CD14-positive monocyte (primary cell): ENCODE measurements at regions not wholly inside any gene's neighbourhood (a gene's known extent, or its start where the extent isn't known, plus 50 kb on each side); places are given as distances from the start of the nearest gene placed in this dataset.

Source experiments
- DNase-seq, 3 donors: peaks; one replicate each; pipeline ENCODE4 v3.0.0-alpha.2; 2011 to 2022
- H2AFZ ChIP-seq: 2 replicates; pipeline ENCODE4 v1.6.0; 2012; ENCODE audit warnings: mild to moderate bottlenecking, low read depth, low read length, inconsistent platforms; ENCODE audit not compliant: insufficient read depth, poor library complexity, severe bottlenecking
- H3K27ac ChIP-seq, 2 donors: 1 replicate in 1 of 2; 2 replicates in 1 of 2; pipeline ENCODE4 v1.5.1; 2012 to 2013; ENCODE audit warnings: low read length in 2 of 2, control low read depth in 1 of 2, inconsistent platforms in 1 of 2, low read depth in 1 of 2, mild to moderate bottlenecking in 1 of 2
- H3K27me3 ChIP-seq, 2 donors: one replicate each; pipeline versions ENCODE4 v1.6.0 to v1.6.1; 2011 to 2013; ENCODE audit warnings: low read length in 2 of 2; ENCODE audit not compliant: control insufficient read depth in 2 of 2, insufficient read depth in 2 of 2
- H3K36me3 ChIP-seq, 2 donors: replicated peaks in 1 of 2; 1 replicate in 1 of 2; 2 replicates in 1 of 2; pipeline versions ENCODE4 v1.5.1 to v1.6.1; 2012 to 2013; ENCODE audit warnings: low read length in 2 of 2, control low read depth in 1 of 2, inconsistent platforms in 1 of 2, mild to moderate bottlenecking in 1 of 2; ENCODE audit not compliant: insufficient read depth in 2 of 2, control insufficient read depth in 1 of 2
- H3K4me1 ChIP-seq, 2 donors: 1 replicate in 1 of 2; 2 replicates in 1 of 2; pipeline versions ENCODE4 v1.5.1 to v1.6.1; 2012 to 2013; ENCODE audit warnings: low read length in 2 of 2, control low read depth in 1 of 2, inconsistent platforms in 1 of 2, mild to moderate bottlenecking in 1 of 2, moderate library complexity in 1 of 2; ENCODE audit not compliant: insufficient read depth in 2 of 2, control insufficient read depth in 1 of 2
- H3K4me2 ChIP-seq: replicated peaks from 2 replicates; pipeline ENCODE3; 2012; ENCODE audit warnings: low read length, moderate library complexity, mild to moderate bottlenecking; ENCODE audit not compliant: poor library complexity, severe bottlenecking; ENCODE audit errors: extremely low read depth
- H3K4me3 ChIP-seq, 3 experiments: fragments of 200-600 bp in 1 of 3; sonication (generic) in 1 of 3; replicated peaks in 1 of 3; 1 replicate in 2 of 3; 2 replicates in 1 of 3; pipeline ENCODE4 v1.5.1; 2011 to 2013; ENCODE audit warnings: low read length in 3 of 3, mild to moderate bottlenecking in 3 of 3, control low read depth in 2 of 3, low read depth in 2 of 3, inconsistent platforms in 1 of 3, moderate library complexity in 1 of 3
- H3K79me2 ChIP-seq: 2 replicates; pipeline ENCODE4 v1.6.0; 2012; ENCODE audit warnings: mild to moderate bottlenecking, control low read depth, inconsistent platforms, low read length, moderate library complexity; ENCODE audit not compliant: insufficient read depth
- H3K9ac ChIP-seq: 2 replicates; pipeline ENCODE4 v1.6.0; 2017; ENCODE audit warnings: low read length, mild to moderate bottlenecking; ENCODE audit not compliant: insufficient read depth, poor library complexity, severe bottlenecking
- H3K9me3 ChIP-seq, 2 donors: replicated peaks in 1 of 2; 1 replicate in 1 of 2; 2 replicates in 1 of 2; pipeline versions ENCODE4 v1.5.1 to v1.6.1; 2012 to 2013; ENCODE audit warnings: low read length in 2 of 2, control low read depth in 1 of 2; ENCODE audit not compliant: control insufficient read depth in 1 of 2, insufficient read depth in 1 of 2
- H4K20me1 ChIP-seq: 2 replicates; pipeline ENCODE4 v1.6.0; 2012; ENCODE audit warnings: mild to moderate bottlenecking, low read length, control low read depth, moderate library complexity; ENCODE audit not compliant: insufficient read depth
- H3K27ac Mint-ChIP-seq, 7 donors: one replicate each; pipeline ENCODE4 v1.8.0; 2020; ENCODE audit warnings: mild to moderate bottlenecking in 7 of 7, mixed read lengths in 7 of 7, moderate library complexity in 6 of 7, inconsistent platforms in 2 of 7
- H3K27me3 Mint-ChIP-seq, 3 donors: one replicate each; pipeline ENCODE4 v1.8.0; 2021 to 2022; ENCODE audit warnings: low read depth in 3 of 3, mild to moderate bottlenecking in 3 of 3, mixed read lengths in 3 of 3, moderate library complexity in 3 of 3, inconsistent platforms in 1 of 3
- H3K36me3 Mint-ChIP-seq, 2 donors: one replicate each; pipeline ENCODE4 v1.8.0; 2020; ENCODE audit warnings: mixed read lengths in 2 of 2, inconsistent platforms in 1 of 2, mild to moderate bottlenecking in 1 of 2
- H3K4me1 Mint-ChIP-seq: one replicate; pipeline ENCODE4 v1.8.0; 2020; ENCODE audit warnings: mild to moderate bottlenecking, mixed read lengths
- H3K4me3 Mint-ChIP-seq, 2 donors: one replicate each; pipeline ENCODE4 v1.8.0; 2020; ENCODE audit warnings: mild to moderate bottlenecking in 2 of 2, mixed read lengths in 2 of 2, moderate library complexity in 1 of 2
- H3K9me3 Mint-ChIP-seq, 7 donors: one replicate each; pipeline ENCODE4 v1.8.0; 2020 to 2022; ENCODE audit warnings: mixed read lengths in 7 of 7, mild to moderate bottlenecking in 6 of 7, moderate library complexity in 6 of 7, inconsistent platforms in 2 of 7
- WGBS: methylation state at CpG from one replicate; pipeline ENCODE4 v1.1.5; 2013; ENCODE audit warnings: missing lambda C conversion rate; ENCODE audit not compliant: insufficient coverage; 5-methylcytosine and 5-hydroxymethylcytosine counted together
- intact Hi-C, 2 donors: fragments of 100-400 bp; cut with micrococcal nuclease; formaldehyde crosslinking; loops; one replicate each; pipeline versions ENCODE4 v1.15.0 to v1.15.1; 2023
- TF ChIP-seq, protein P1 (sequence below): fragments of 200-600 bp; IDR thresholded peaks from one replicate; pipeline ENCODE4 v1.8.0; 2022; ENCODE audit warnings: antibody characterized with exemption, mild to moderate bottlenecking

DNA sequence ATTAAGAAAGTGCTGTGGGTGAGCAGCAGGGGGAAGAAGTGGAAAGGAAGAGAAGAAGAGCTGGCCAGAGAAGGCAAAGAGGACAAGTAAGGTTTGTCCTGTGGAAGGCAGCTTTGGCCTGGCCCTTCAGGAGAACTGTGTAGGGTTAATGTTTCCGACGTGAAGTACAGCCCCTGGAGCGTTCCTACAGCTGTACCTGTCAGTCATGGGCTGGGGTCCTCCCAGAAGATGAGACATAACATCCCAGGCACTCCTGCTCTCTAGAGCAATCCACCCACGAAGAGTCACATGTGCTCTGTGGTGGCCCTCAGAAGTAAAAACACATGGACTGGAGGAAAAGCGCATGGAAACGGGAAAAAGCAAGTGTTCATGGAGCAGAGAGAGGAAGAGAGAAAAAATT, 237.4 kb downstream of the CAAP1 start:
- 100% methylated on average over 1 of the region's 6 CpGs for WGBS
- H3K79me2 ChIP-seq, result no peaks in the 10 kb centered on the region
- H3K4me1 Mint-ChIP-seq, result no peaks in the 10 kb centered on the region
- no peak overlapping the region for H3K27ac ChIP-seq
- no peak overlapping the region for H3K9ac ChIP-seq
- TF ChIP-seq, protein P1, sequence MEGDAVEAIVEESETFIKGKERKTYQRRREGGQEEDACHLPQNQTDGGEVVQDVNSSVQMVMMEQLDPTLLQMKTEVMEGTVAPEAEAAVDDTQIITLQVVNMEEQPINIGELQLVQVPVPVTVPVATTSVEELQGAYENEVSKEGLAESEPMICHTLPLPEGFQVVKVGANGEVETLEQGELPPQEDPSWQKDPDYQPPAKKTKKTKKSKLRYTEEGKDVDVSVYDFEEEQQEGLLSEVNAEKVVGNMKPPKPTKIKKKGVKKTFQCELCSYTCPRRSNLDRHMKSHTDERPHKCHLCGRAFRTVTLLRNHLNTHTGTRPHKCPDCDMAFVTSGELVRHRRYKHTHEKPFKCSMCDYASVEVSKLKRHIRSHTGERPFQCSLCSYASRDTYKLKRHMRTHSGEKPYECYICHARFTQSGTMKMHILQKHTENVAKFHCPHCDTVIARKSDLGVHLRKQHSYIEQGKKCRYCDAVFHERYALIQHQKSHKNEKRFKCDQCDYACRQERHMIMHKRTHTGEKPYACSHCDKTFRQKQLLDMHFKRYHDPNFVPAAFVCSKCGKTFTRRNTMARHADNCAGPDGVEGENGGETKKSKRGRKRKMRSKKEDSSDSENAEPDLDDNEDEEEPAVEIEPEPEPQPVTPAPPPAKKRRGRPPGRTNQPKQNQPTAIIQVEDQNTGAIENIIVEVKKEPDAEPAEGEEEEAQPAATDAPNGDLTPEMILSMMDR, result no peak
- H3K4me2 ChIP-seq, result no peak overlapping the region
- no peaks in the 10 kb centered on the region for H3K27me3 ChIP-seq
- no peak overlapping the region for H3K4me3 Mint-ChIP-seq
- intact Hi-C loops, result no loop called here
- no peaks in the 10 kb centered on the region for H3K9me3 ChIP-seq
- no peak overlapping the region for H3K27ac Mint-ChIP-seq
- no peak for DNase-seq
- peaks cover 0 to 3% (median 0%) of the 10 kb centered on the region in 7 donors for H3K9me3 Mint-ChIP-seq
- peaks cover 0 to 5% (median 2%) of the 10 kb centered on the region in 3 donors for H3K27me3 Mint-ChIP-seq
- no peaks in the 10 kb centered on the region for H3K36me3 Mint-ChIP-seq
- H4K20me1 ChIP-seq, result no peaks in the 10 kb centered on the region
- no peak overlapping the region for H3K4me3 ChIP-seq
- no peaks in the 10 kb centered on the region for H3K36me3 ChIP-seq
- H3K4me1 ChIP-seq, result no peaks in the 10 kb centered on the region
- no peak overlapping the region for H2AFZ ChIP-seq

DNA sequence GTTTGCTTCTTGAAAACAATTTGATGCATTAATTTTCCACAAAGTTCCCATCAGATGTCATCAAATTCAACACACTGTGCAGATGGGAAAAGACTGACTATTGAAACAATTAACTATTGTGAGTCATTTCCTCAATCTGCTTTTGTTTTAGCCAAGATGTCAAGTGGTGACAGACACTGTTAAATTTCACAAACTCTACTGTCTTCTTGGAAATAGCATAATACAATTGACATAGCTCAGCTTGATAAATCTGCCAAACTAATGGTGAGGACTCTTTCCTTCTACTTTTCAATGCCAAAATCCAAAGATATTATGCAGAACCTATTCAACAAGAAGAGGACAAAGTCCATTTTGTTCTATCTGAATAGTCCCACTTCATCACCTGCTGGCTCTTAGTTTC, 242.3 kb downstream of the CAAP1 start:
- TF ChIP-seq, protein P1, result no peak

More for the DNA sequence above, 242.3 kb downstream of the CAAP1 start:
- no peak overlapping the region for H3K4me3 ChIP-seq
- no peaks in the 10 kb centered on the region for H3K79me2 ChIP-seq
- H2AFZ ChIP-seq, result no peak overlapping the region
- Mint-ChIP-seq H3K36me3 (no peaks in the 10 kb centered on the region), H3K4me3 (no peak overlapping the region), H3K27ac (no peak overlapping the region), H3K4me1 (no peaks in the 10 kb centered on the region), H3K27me3 (peaks cover 0 to 5% (median 2%) of the 10 kb centered on the region in 3 donors), H3K9me3 (peaks cover 0 to 3% (median 1%) of the 10 kb centered on the region in 7 donors)
- H3K36me3 ChIP-seq, result no peaks in the 10 kb centered on the region
- DNase-seq, result no peak
- H3K27ac ChIP-seq, result no peak overlapping the region
- no peak overlapping the region for H3K4me2 ChIP-seq
- H4K20me1 ChIP-seq, result no peaks in the 10 kb centered on the region
- no peaks in the 10 kb centered on the region for H3K27me3 ChIP-seq
- no peaks in the 10 kb centered on the region for H3K9me3 ChIP-seq
- no peak overlapping the region for H3K9ac ChIP-seq
- no peaks in the 10 kb centered on the region for H3K4me1 ChIP-seq
- intact Hi-C loops, result no loop called here
